Ammon's horn (tissue), 1 donor: ENCODE measurements at regions not wholly inside any gene's neighbourhood (a gene's known extent, or its start where the extent isn't known, plus 50 kb on each side); places are given as distances from the start of the nearest gene placed in this dataset.
A peak's percentile ranks its signal among the peaks of the same experiment; 100 is the strongest.

ENCODE experiments used
- DNase-seq: peaks from one replicate; pipeline ENCODE4 v3.0.0-alpha.2; 2016; ENCODE audit warnings: low spot score

- DNase-seq = no peak
Observed at GRCh38 chr10:78802431-78802830, 266.3 kb upstream of the ZMIZ1 start.

GRCh38 chr10:78802866-78803265 lies 265.9 kb upstream of the ZMIZ1 start:
- peak; percentile 35 for DNase-seq

DNA sequence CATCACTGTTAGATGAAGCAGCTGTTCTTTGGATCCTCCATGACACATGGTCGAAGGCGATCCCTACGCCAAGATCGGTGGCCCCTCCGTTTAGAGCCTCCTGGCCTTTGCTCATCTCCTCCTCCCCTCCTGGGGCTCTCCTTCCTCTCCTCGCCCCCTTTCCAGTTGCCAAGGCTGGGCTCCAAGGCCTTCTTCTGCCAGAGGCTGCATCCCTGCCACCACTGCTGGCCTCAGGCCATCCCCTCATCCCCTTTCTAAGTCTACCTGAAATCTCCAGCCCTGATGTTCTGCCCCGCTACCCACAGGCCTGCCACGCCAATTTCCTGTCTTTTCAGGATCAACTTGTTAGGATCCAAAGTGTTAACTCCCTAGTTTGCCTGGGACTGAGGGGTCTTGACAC lies 265.1 kb upstream of the ZMIZ1 start:
- no peak for DNase-seq

DNA sequence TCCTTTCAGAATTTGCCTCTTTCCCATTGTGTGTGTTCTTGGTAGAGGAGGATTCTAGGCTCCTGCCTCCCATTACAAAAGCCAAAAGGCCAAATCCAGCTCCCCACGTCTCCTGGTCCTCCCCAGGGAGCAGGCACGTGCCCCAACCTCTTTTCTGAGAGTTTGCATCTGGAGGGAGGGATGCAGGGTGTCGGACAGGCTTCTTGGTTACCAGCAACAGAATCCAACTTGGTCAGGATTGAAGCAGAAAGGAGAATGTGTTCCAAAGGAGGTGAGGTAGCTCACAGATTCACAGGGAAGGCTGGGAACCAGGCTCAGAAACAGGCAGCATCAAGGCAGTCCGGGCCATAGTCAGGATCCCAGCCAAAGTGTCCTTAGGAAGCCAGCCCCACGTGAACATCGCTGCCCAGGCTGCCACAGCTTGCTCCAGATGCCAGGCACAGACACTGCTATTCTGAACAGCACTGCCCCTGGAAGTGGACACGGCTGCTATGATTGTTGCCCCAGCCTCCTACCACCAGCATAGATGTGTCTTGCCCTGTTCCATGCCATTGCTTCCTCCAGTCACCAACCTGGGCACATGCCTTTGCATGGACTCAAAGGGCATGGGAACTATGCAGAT lies 264.2 kb upstream of the ZMIZ1 start:
- peak; percentile 50 for DNase-seq

DNA sequence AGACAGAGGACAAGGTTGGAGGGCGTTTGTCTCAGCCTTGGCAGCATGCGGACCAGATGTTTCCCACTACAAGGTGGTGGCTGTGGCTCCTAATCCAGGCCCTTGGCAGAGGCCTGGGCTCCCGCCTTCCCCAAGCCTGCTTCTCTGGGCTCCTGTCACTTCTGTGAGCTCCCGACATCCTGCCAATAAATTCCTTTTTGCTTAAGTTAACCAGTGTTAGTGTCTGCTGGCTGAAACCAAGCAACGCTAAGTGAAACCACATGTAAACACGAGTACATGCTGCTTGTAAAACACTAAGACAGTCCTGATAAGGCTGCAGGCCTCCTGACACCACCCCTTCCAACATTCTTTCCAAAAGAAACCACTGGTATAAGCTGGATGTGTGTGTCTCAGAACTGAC lies 263.6 kb upstream of the ZMIZ1 start:
- no peak for DNase-seq

GRCh38 chr10:78806681-78807221 lies 262.0 kb upstream of the ZMIZ1 start:
- no peak for DNase-seq

- DNase-seq = no peak
Observed at GRCh38 chr10:78807504-78808203, 261.1 kb upstream of the ZMIZ1 start.

DNA sequence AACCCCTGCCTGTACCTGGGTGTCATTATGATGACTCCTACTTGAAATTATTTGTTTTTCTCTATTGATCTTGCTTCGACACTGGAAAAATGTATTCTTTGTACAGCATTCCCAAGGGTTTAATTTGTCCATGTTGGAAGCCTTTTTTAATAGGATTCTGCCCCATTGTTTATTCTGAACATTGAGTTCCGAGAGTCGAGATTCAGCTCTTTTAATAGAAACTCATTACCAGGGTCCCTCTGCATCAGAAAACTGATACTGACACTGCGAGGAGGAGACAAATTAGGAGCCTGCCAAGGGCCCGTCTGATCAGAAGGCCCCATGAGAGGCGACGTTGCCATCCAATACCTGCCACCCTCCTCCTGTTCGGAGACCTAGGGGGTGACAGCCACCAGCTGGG lies 260.5 kb upstream of the ZMIZ1 start:
- no peak for DNase-seq

DNA sequence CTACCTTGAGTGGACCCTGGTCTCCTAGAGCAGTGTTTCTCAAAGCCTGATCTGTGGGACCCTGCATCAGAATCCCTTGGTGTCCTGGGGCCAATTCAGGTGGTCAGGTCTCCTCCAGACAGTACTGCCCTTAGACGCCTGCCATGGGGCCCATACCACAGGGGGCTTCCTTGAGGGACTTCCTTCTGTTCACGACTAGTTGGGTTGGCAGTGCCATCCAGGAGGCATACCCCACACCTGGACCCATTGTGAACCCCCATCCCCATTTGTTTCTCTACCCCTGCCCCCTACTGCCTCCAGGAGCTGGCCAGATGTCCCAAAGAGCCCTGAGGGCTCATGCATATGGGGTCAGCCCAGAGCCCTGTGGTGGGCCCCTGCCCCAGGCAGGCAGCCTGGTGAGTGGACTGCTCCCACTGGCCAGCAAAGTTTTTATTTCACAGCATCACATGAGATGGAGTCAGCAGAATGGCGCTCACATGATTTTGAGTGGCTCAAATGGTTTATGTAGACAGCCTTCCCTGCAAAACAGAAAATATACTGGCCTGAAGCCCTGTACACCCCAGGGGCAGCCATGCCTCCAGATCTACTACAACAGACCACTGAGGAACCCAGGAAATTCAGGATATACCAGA lies 259.9 kb upstream of the ZMIZ1 start:
- DNase-seq = no peak

DNA sequence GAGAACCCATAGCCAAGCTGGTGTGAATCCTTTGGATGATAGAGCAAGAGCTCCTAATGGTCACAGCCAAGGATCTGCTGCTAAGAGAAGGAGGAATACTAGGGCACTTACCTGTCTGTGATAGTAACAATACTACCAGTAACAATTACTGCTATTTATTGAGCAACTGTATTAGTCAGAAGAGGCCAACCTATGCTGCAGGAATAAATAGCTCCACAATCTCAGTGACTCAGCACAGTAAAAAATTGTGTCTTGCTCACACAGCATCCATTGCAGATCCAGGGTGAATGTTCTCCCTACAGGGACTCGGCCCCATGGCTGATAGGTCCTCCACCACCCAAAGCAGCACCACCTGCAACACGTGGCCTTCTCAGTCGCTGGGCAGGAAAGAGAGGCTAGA lies 257.6 kb upstream of the ZMIZ1 start:
- no peak for DNase-seq

- DNase-seq = no peak
Observed at GRCh38 chr10:78812571-78813318, 256.0 kb upstream of the ZMIZ1 start.

GRCh38 chr10:78813526-78813925 lies 255.2 kb upstream of the ZMIZ1 start:
- no peak for DNase-seq

GRCh38 chr10:78813998-78814399 lies 254.8 kb upstream of the ZMIZ1 start:
- DNase-seq = no peak

DNA sequence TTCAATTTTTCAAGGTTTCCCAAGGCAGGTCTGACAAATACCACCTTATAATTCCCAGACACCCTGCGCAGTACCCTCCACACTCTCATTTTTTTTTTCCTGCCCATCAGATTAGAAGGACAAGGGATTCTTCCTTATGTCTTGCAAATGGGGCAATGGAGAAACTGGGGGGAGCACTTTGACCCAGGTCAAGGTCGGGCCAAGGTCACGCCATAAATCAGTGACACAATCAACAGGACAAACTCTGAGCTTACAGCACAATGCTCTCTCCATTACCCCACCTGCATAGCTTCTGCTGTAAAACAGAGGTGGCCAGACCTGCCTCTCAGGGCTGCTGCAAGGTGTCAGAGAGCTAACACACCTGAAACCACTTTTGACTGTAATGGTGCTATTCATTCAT lies 254.4 kb upstream of the ZMIZ1 start:
- DNase-seq = no peak

GRCh38 chr10:78815702-78816334 lies 252.9 kb upstream of the ZMIZ1 start:
- no peak for DNase-seq

DNA sequence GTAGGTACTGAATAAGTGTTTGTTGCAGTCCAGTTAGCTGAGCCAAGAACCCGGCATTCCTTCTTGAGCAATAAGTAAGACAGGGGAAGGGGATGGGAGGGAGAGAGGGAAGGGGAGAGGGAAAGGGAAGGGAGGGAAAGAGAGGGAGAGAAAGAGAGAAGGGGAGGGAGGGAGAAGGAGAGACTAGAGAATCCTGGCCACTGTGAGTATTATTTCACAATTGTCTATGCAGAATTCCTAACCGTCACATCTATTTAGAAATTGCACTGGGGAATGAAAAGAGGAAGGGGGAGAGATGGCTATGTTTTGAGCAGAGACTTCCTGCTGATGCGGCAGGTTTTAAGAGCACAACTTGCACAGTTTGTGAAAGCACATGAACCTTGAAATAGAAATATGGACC lies 251.4 kb upstream of the ZMIZ1 start:
- peak; percentile 37 for DNase-seq

GRCh38 chr10:78817804-78818203 lies 251.0 kb upstream of the ZMIZ1 start:
- no peak for DNase-seq

DNA sequence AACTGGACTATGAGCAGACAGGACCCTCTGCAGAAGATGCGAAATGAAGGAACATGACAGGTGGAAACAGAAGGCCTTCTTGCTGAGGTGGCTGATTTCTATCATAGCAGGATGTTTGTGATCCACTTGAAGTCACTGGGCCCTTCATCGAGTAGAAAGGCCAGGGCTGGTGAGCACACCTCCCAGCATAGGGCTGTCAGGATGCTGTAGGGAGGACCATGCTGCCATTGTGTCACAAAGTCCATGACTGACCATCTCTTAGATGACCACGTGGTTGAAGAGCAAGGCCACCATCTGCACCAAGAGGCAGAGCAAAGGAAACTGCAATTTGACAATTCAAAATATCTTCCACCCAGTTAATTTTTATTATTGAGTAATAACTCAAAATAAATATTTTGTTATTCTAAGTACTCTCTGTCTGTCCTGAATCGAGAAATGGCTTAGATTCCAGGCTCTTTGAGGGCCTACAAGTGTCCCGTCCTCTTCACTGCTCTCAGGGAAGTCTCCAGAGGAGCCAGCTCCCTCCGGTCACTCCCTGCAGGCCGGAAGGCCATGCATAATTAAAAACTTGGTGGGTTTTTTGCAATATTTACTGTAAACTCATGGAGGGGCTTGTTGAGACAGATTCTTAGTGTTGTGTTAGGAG lies 249.3 kb upstream of the ZMIZ1 start:
- DNase-seq = no peak

- no peak for DNase-seq
Observed at GRCh38 chr10:78820007-78820362, 248.8 kb upstream of the ZMIZ1 start.

DNA sequence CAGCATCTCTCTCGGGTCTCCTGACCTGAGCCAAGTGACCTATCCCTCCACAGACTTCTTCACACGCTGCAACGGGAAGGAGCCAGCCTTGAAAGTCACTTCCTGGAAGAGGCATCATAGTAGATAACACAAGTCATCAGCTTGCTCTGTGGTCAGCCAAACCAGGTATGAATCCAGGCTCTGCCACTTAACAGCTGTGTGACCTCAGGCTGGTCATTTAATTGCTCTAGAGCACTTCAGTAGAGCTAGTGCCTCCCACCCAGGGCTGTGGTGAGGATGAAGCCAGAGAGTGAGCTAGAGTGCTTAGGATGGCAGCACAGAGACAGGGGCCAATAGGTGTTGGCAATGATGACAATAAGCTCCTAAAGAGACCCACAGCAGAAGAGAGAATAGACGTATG lies 247.7 kb upstream of the ZMIZ1 start:
- DNase-seq = no peak

- DNase-seq = no peak
Observed at GRCh38 chr10:78828647-78829539, 239.9 kb upstream of the ZMIZ1 start.
